ENCODE measurements at regions not wholly inside any gene's neighbourhood (a gene's known extent, or its start where the extent isn't known, plus 50 kb on each side); places are given as distances from the start of the nearest gene placed in this dataset.

DNA sequence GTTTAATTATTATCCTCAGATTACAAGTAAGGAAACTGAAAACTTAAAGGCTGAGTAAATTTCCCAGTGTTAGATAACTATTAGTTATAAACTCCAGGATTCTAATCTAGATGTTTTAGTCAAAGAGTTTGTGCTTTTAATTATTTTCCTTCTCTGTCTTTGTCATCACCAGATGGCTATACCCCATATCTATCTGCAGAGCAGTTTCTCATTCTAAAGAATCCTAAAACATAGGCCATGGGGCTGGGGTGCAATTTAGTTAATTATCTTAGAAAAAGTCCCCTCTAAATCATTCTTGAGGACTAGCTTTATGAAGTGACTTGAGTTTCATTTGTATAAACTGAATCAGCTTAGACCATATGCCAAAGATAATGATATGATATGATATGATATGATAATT, 556.3 kb upstream of the ANO5 start:
- no peak overlapping the region for H3K4me3 ChIP-seq (ENCODE audit: low read depth, low read length)
- TF ChIP-seq, protein P1, sequence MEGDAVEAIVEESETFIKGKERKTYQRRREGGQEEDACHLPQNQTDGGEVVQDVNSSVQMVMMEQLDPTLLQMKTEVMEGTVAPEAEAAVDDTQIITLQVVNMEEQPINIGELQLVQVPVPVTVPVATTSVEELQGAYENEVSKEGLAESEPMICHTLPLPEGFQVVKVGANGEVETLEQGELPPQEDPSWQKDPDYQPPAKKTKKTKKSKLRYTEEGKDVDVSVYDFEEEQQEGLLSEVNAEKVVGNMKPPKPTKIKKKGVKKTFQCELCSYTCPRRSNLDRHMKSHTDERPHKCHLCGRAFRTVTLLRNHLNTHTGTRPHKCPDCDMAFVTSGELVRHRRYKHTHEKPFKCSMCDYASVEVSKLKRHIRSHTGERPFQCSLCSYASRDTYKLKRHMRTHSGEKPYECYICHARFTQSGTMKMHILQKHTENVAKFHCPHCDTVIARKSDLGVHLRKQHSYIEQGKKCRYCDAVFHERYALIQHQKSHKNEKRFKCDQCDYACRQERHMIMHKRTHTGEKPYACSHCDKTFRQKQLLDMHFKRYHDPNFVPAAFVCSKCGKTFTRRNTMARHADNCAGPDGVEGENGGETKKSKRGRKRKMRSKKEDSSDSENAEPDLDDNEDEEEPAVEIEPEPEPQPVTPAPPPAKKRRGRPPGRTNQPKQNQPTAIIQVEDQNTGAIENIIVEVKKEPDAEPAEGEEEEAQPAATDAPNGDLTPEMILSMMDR (IDR thresholded peaks at IDR 0.05; ENCODE audit: borderline replicate concordance, insufficient read depth, low read depth, low read length), result no peak

DNA sequence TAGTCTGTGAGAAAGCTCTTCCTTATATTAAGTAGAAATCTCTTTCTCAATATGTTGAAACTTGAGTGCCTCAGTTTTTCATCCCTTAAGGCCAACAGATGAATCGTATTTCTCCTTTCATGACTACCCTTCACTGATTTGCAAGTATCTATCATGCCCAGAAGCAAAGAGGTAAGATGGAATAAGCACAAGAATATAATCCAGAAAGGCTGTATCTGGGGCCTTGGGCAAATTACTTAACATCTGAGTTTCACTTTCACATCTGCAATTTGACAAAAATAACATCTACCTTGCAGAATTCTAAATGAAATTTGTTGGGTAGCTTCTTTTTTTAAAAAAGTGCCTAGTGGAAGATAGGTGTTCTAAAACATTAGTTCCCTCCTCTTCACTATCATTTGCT, 552.4 kb upstream of the ANO5 start:
- H3K4me3 ChIP-seq (ENCODE audit: low read depth, low read length), result no peak overlapping the region
- TF ChIP-seq, protein P1 (IDR thresholded peaks at IDR 0.05; ENCODE audit: borderline replicate concordance, insufficient read depth, low read depth, low read length), result no peak

DNA sequence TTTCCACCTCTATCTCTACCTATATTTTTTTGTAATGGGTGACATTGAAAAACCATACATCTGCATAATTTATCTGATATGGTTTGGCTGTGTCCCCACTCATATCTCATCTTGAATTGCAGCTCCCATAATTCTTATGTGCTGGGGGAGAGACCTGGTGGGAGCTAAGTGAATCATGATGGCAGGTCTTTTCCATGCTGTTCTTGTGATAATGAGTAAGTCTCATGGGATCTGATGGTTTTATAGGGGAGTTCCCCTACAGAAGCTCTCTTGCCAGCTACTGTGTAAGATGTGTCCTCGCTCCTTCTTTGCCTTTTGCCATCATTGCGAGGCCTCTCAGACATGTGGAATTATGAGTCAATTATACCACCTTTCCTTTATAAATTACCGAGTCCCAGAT, 551.0 kb upstream of the ANO5 start:
- no peak overlapping the region for H3K4me3 ChIP-seq (ENCODE audit: low read depth, low read length)
- TF ChIP-seq, protein P1 (IDR thresholded peaks at IDR 0.05; ENCODE audit: borderline replicate concordance, insufficient read depth, low read depth, low read length), result no peak

DNA sequence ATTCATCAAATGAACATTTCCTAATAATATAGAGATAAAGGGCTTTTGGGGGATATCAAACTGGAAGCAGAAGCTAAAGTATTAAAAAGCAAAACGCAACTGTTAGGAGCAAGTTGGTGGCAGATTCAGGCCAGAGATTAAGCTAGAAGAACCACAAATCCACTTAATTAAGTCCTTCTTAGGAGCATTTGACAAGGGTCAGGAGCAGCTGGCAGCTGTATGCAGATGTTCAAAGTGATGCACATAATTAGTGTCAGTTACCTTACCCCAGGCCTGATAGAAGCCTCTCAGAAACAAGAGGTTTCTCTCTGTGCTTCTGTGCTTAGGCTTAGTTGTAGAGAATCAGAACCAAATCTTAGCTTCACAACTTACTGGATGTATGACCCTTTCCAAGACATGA, 546.5 kb upstream of the ANO5 start:
- TF ChIP-seq, protein P1 (IDR thresholded peaks at IDR 0.05; ENCODE audit: borderline replicate concordance, insufficient read depth, low read depth, low read length), result no peak
- no peak overlapping the region for H3K4me3 ChIP-seq (ENCODE audit: low read depth, low read length)

DNA sequence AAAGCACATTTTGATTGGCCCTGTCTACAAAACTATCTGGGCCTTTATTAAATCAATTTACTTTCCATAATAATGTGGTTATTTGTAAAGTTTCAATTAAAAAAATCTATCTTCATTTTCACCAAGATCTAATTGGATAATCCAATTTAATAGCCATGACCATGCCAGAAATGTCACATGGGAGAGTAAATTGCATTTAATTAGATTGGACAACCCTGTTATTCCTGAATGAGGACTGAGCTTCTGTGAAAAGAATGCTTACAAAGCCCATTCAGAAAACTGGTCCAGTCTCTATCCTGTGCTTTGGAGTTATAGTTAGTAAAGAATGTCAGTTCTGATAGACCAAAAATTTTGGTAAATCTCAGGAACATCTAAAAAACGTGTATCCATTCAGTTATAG, 541.9 kb upstream of the ANO5 start:
- no peak overlapping the region for H3K4me3 ChIP-seq (ENCODE audit: low read depth, low read length)
- TF ChIP-seq, protein P1 (IDR thresholded peaks at IDR 0.05; ENCODE audit: borderline replicate concordance, insufficient read depth, low read depth, low read length), result no peak

DNA sequence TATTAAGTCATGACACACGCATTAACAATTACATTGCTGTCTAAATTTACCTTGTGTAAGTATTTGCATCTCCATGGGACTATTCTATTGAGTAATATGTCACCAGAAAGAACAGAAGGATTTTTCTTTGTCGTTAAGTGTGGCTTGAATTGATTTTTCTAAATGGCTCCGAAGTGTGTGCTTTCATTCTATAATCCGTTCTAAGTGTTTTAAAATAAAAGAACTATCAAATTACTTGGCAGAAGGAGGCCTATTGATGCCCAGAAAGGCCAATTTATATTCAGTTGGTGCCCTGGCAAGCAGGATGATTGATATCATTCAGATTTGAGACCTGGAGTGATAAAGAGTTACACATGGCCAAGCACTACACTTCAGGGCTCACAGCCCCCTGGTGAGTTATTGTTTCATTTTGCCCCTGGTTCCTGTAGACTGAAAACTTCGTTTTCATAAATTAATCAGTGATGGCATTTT, 538.9 kb upstream of the ANO5 start:
- TF ChIP-seq, protein P1 (IDR thresholded peaks at IDR 0.05; ENCODE audit: borderline replicate concordance, insufficient read depth, low read depth, low read length), result no peak
- no peak overlapping the region for H3K4me3 ChIP-seq (ENCODE audit: low read depth, low read length)

DNA sequence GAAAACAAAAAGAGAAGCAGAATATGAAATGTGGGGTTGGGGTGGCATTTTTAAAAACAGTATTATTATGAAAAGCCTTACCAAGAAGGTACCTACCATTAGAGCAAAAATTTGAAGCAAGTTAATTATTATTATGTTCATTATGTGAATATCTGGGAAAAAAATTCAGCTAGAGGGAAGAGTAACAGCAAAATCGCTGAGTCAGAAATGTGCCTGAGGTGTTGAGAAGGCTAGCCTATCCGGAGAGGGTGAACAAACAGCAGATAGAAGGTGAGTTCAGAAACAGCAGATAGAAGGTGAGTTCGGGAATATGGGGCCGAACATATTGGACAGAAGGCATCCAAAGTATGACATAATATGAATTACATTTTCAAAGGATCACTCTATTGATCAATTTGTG, 536.8 kb upstream of the ANO5 start:
- no peak overlapping the region for H3K4me3 ChIP-seq (ENCODE audit: low read depth, low read length)
- TF ChIP-seq, protein P1 (IDR thresholded peaks at IDR 0.05; ENCODE audit: borderline replicate concordance, insufficient read depth, low read depth, low read length), result no peak

Data from GM12875 (cell line).